ENCODE measurements at regions not wholly inside any gene's neighbourhood (a gene's known extent, or its start where the extent isn't known, plus 50 kb on each side); places are given as distances from the start of the nearest gene placed in this dataset.
"Not testable (repeated sequence)": the region's sequence is repeated elsewhere in the genome, so short reads cannot be mapped to it uniquely, and the experiment has no call there.

DNA sequence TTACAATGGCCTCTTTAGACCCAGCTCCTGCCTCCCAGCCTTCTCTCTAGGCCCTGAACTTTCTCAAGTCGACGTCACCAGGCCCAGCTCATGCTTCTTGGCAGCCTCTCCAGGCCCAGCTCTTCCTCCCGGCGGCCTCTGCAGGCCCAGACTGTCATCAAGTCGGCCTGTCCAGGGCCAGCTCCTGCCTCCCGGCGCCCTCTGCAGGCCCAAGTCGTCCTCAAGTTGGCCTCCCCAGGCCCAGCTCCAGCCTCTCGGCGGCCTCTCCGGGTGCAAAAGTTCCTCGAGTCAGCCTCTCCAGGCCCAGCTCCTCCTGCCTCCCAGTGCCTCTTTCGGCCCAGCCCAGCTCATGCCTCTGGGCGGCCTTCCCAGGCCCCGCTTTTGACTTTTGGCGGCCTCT lies 158.1 kb upstream of the CDK13 start:
- FAIRE-seq; H4K20me1 ChIP-seq (replicated peaks; ENCODE audit: control insufficient read depth, insufficient read depth, low read length); BruUV-seq (replicated peaks); H3K27me3 ChIP-seq (ENCODE audit: control insufficient read depth in 2 of 2, insufficient read depth in 2 of 2, low read length in 2 of 2); H3K36me3 ChIP-seq (ENCODE audit: control insufficient read depth, insufficient read depth, low read length); H3K9me3 ChIP-seq (replicated peaks; ENCODE audit: control insufficient read depth, insufficient read depth, low read depth, low read length); H3K4me2 ChIP-seq (ENCODE audit: insufficient read depth, low read length); H3K4me1 ChIP-seq (replicated peaks in 1 of 2; ENCODE audit: control insufficient read depth in 2 of 2, insufficient read depth in 2 of 2, low read length in 2 of 2); in situ Hi-C loops (cut with MboI); H3K9me1 ChIP-seq (ENCODE audit: control insufficient read depth, insufficient read depth, low read length); H3K79me2 ChIP-seq (ENCODE audit: control insufficient read depth, insufficient read depth, low read length); CTCF ChIA-PET (ENCODE audit: low intra/inter-chr PET ratio); H3K9ac ChIP-seq (ENCODE audit: insufficient read depth in 1 of 2, low read depth in 2 of 2, low read length in 2 of 2); H3K27ac ChIP-seq (ENCODE audit: extremely low read depth, low read depth, low read length); H3K4me3 ChIP-seq; H2AFZ ChIP-seq (ENCODE audit: low read depth, low read length); POLR2A ChIA-PET: not testable (repeated sequence)
- peak; percentile 90 for ATAC-seq
- intact Hi-C loops (cut with micrococcal nuclease) = loop anchor here (2.0 kb wide), 1 partner anchor 211 kb away; no protein-coding TSS in a partner anchor
- TF ChIP-seq MEIS2 (IDR thresholded peaks at IDR 0.05; ENCODE audit: partially characterized antibody) (peak; percentile 21), NFIC (IDR thresholded peaks at IDR 0.05) (peak; percentile 27; the same call in 1 of the 2 replicates), L3MBTL2 (IDR thresholded peaks at IDR 0.05) (peak; percentile 42; the same call in 1 of the 2 replicates), RAD21 (CRISPR knock-in tag; conservative IDR thresholded peaks at IDR 0.05 in 1 of 2, IDR thresholded peaks at IDR 0.05 in 1 of 2) (peak in 1 of 2 experiments; percentile 53; a peak in 2 of 4 replicates)
- TF ChIP-seq, protein P1, sequence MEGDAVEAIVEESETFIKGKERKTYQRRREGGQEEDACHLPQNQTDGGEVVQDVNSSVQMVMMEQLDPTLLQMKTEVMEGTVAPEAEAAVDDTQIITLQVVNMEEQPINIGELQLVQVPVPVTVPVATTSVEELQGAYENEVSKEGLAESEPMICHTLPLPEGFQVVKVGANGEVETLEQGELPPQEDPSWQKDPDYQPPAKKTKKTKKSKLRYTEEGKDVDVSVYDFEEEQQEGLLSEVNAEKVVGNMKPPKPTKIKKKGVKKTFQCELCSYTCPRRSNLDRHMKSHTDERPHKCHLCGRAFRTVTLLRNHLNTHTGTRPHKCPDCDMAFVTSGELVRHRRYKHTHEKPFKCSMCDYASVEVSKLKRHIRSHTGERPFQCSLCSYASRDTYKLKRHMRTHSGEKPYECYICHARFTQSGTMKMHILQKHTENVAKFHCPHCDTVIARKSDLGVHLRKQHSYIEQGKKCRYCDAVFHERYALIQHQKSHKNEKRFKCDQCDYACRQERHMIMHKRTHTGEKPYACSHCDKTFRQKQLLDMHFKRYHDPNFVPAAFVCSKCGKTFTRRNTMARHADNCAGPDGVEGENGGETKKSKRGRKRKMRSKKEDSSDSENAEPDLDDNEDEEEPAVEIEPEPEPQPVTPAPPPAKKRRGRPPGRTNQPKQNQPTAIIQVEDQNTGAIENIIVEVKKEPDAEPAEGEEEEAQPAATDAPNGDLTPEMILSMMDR (IDR thresholded peaks at IDR 0.05 in 2 of 3, conservative IDR thresholded peaks at IDR 0.05 in 1 of 3; ENCODE audit: insufficient read depth in 2 of 3, low read depth in 1 of 3, low read length in 3 of 3) = peak; percentile 35 to 69 (median 37); a peak in 5 of 6 replicates
- TF ChIP-seq, protein P2, sequence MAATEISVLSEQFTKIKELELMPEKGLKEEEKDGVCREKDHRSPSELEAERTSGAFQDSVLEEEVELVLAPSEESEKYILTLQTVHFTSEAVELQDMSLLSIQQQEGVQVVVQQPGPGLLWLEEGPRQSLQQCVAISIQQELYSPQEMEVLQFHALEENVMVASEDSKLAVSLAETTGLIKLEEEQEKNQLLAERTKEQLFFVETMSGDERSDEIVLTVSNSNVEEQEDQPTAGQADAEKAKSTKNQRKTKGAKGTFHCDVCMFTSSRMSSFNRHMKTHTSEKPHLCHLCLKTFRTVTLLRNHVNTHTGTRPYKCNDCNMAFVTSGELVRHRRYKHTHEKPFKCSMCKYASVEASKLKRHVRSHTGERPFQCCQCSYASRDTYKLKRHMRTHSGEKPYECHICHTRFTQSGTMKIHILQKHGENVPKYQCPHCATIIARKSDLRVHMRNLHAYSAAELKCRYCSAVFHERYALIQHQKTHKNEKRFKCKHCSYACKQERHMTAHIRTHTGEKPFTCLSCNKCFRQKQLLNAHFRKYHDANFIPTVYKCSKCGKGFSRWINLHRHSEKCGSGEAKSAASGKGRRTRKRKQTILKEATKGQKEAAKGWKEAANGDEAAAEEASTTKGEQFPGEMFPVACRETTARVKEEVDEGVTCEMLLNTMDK (IDR thresholded peaks at IDR 0.05; ENCODE audit: borderline replicate concordance, insufficient read depth, low read depth, low read length, poor library complexity, severe bottlenecking) = peak; percentile 45
- TF ChIP-seq, protein P3, sequence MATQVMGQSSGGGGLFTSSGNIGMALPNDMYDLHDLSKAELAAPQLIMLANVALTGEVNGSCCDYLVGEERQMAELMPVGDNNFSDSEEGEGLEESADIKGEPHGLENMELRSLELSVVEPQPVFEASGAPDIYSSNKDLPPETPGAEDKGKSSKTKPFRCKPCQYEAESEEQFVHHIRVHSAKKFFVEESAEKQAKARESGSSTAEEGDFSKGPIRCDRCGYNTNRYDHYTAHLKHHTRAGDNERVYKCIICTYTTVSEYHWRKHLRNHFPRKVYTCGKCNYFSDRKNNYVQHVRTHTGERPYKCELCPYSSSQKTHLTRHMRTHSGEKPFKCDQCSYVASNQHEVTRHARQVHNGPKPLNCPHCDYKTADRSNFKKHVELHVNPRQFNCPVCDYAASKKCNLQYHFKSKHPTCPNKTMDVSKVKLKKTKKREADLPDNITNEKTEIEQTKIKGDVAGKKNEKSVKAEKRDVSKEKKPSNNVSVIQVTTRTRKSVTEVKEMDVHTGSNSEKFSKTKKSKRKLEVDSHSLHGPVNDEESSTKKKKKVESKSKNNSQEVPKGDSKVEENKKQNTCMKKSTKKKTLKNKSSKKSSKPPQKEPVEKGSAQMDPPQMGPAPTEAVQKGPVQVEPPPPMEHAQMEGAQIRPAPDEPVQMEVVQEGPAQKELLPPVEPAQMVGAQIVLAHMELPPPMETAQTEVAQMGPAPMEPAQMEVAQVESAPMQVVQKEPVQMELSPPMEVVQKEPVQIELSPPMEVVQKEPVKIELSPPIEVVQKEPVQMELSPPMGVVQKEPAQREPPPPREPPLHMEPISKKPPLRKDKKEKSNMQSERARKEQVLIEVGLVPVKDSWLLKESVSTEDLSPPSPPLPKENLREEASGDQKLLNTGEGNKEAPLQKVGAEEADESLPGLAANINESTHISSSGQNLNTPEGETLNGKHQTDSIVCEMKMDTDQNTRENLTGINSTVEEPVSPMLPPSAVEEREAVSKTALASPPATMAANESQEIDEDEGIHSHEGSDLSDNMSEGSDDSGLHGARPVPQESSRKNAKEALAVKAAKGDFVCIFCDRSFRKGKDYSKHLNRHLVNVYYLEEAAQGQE (IDR thresholded peaks at IDR 0.05; ENCODE audit: borderline replicate concordance) = peak; percentile 36; the same call in 1 of the 2 replicates
- TF ChIP-seq, protein P3 (CRISPR knock-in tag; IDR thresholded peaks at IDR 0.05; ENCODE audit: low read depth) = not testable (repeated sequence)
- WGBS (ENCODE audit: insufficient coverage, low coverage, missing lambda C conversion rate) = 28% methylated on average over 5 of the region's 16 CpGs
- peak in 1 of 4 experiments; percentile 63 for DNase-seq (ENCODE audit: extremely low read depth in 1 of 4, low spot score in 3 of 4)

Measured in K562 (cell line).